K562 (cell line): ENCODE measurements at regions not wholly inside any gene's neighbourhood (a gene's known extent, or its start where the extent isn't known, plus 50 kb on each side); places are given as distances from the start of the nearest gene placed in this dataset.

ENCODE experiments used
- ZNF583 ChIP-seq: fragments of 250-450 bp; sonication (Bioruptor Pico); IDR thresholded peaks from 2 replicates; pipeline ENCODE4 v1.4.0; 2020
- TF ChIP-seq, protein P1 (sequence below), 2 experiments: fragments of 450-650 bp in 1 of 2; sonication (generic) in 1 of 2; formaldehyde crosslinking in 1 of 2; IDR thresholded peaks; 2 replicates each; pipeline versions ENCODE4 v1.7.1 to v1.9.0; 2016 to 2022; ENCODE audit warnings: inconsistent platforms in 1 of 2, mild to moderate bottlenecking in 1 of 2, missing genetic modification reagents in 1 of 2
- TF ChIP-seq, protein P2 (sequence below): IDR thresholded peaks from 2 replicates; pipeline ENCODE4 v1.6.1; 2012; ENCODE audit warnings: low read depth, low read length, improper control_type of control experiment, borderline replicate concordance
- TF ChIP-seq, protein P3 (sequence below): fragments of 450-650 bp; conservative IDR thresholded peaks from 2 replicates; pipeline ENCODE4 v1.6.1; 2016; ENCODE audit warnings: missing genetic modification characterization, low read depth, mild to moderate bottlenecking, missing compliant biosample characterization, moderate library complexity

DNA sequence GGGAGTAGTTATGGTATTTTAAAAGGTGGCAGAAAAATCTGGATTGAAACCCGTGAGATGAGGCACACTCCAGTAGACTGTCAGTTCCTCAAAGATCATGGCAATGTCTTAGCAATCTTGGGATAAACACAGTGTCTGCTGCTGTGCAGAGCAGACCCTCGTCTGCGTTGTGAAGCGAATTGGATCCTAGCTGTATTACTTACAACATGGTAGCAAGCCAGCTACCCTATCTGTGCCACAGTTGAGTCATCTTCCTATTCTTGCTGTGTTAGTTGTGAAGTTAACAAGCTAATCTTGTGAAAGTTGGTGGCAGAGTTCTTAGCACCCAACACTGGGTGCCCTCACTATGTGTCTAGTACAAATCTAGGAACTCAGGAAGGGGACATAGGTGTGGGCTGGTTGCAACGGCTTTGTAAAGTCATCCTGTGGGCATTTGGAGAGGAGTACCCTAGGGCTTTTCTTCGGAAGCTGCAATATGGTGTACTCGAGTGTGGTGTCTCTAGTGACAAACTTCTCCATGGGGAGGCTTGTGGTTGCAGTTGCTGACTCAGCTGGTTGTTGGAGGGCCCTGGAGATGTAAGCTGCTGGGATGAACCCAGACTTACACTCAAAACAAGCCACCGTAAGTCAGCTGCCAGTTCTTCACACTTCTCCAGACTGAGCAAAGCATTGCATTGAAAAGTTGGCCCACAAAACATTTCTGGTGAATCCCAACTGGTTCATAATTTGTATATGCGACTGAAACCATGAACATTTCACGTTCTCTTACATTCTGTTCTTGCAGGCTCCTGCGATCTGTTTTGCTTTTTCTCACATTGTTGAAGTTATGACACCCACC lies 61.5 kb downstream of the ADCYAP1 start (continued):
- TF ChIP-seq, protein P1, sequence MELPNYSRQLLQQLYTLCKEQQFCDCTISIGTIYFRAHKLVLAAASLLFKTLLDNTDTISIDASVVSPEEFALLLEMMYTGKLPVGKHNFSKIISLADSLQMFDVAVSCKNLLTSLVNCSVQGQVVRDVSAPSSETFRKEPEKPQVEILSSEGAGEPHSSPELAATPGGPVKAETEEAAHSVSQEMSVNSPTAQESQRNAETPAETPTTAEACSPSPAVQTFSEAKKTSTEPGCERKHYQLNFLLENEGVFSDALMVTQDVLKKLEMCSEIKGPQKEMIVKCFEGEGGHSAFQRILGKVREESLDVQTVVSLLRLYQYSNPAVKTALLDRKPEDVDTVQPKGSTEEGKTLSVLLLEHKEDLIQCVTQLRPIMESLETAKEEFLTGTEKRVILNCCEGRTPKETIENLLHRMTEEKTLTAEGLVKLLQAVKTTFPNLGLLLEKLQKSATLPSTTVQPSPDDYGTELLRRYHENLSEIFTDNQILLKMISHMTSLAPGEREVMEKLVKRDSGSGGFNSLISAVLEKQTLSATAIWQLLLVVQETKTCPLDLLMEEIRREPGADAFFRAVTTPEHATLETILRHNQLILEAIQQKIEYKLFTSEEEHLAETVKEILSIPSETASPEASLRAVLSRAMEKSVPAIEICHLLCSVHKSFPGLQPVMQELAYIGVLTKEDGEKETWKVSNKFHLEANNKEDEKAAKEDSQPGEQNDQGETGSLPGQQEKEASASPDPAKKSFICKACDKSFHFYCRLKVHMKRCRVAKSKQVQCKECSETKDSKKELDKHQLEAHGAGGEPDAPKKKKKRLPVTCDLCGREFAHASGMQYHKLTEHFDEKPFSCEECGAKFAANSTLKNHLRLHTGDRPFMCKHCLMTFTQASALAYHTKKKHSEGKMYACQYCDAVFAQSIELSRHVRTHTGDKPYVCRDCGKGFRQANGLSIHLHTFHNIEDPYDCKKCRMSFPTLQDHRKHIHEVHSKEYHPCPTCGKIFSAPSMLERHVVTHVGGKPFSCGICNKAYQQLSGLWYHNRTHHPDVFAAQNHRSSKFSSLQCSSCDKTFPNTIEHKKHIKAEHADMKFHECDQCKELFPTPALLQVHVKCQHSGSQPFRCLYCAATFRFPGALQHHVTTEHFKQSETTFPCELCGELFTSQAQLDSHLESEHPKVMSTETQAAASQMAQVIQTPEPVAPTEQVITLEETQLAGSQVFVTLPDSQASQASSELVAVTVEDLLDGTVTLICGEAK (IDR thresholded peaks at IDR 0.05), result 0 out of 2 replicates have a peak, but pooled peaks have one; percentile 30
- TF ChIP-seq, protein P1 (CRISPR knock-in tag; IDR thresholded peaks at IDR 0.05), result no peak
- TF ChIP-seq ZNF583 (CRISPR knock-in tag), result peak; percentile 40; the same call in 1 of the 2 replicates
- TF ChIP-seq, protein P2, sequence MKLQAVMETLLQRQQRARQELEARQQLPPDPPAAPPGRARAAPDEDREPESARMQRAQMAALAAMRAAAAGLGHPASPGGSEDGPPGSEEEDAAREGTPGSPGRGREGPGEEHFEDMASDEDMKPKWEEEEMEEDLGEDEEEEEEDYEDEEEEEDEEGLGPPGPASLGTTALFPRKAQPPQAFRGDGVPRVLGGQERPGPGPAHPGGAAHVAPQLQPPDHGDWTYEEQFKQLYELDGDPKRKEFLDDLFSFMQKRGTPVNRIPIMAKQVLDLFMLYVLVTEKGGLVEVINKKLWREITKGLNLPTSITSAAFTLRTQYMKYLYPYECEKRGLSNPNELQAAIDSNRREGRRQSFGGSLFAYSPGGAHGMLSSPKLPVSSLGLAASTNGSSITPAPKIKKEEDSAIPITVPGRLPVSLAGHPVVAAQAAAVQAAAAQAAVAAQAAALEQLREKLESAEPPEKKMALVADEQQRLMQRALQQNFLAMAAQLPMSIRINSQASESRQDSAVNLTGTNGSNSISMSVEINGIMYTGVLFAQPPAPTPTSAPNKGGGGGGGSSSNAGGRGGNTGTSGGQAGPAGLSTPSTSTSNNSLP, result no peak
- TF ChIP-seq, protein P3, sequence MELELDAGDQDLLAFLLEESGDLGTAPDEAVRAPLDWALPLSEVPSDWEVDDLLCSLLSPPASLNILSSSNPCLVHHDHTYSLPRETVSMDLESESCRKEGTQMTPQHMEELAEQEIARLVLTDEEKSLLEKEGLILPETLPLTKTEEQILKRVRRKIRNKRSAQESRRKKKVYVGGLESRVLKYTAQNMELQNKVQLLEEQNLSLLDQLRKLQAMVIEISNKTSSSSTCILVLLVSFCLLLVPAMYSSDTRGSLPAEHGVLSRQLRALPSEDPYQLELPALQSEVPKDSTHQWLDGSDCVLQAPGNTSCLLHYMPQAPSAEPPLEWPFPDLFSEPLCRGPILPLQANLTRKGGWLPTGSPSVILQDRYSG (tag), result peak; percentile 69; the same call in 1 of the 2 replicates
